T-cell (primary cell): ENCODE measurements at regions not wholly inside any gene's neighbourhood (a gene's known extent, or its start where the extent isn't known, plus 50 kb on each side); places are given as distances from the start of the nearest gene placed in this dataset.

Source experiments
- ATAC-seq, 4 experiments: fragments of 200-7000 bp in 3 of 4; fragments of 150-1000 bp in 1 of 4; cut with Tn5 transposase; replicated peaks in 1 of 4; 1 replicate in 3 of 4; 2 replicates in 1 of 4; pipeline ENCODE4 v1.10.0; 2021; ENCODE audit warnings: moderate library complexity in 3 of 4, mild to moderate bottlenecking in 2 of 4, moderate number of reproducible peaks in 1 of 4
- CTCF ChIA-PET, 2 donors: fragments of 300-600 bp; sonication (Branson Sonifier 250); formaldehyde crosslinking; loops; one replicate each; lab custom pipeline; 2022; ENCODE audit warnings: antibody characterized with exemption in 2 of 2; lab: Charles Lee
- POLR2A ChIA-PET, 2 donors: fragments of 300-600 bp; sonication (Branson Sonifier 250); formaldehyde crosslinking; loops; one replicate each; lab custom pipeline; 2022; ENCODE audit warnings: antibody characterized with exemption in 2 of 2; lab: Charles Lee
- DNase-seq, 35 experiments: peaks; one replicate each; pipeline versions ENCODE4 v3.0.0 to v3.0.0-alpha.2; 2013 to 2023
- H3K27ac ChIP-seq: one replicate; pipeline ENCODE4 v1.5.1; 2013; ENCODE audit warnings: low read length
- H3K27me3 ChIP-seq, 2 experiments: replicated peaks in 1 of 2; 1 replicate in 1 of 2; 2 replicates in 1 of 2; pipeline versions ENCODE4 v1.6.1 to v1.7.0; 2013; ENCODE audit warnings: low read length in 1 of 2, mixed read lengths in 1 of 2; ENCODE audit not compliant: control insufficient read depth in 2 of 2, insufficient read depth in 2 of 2; ENCODE audit errors: extremely low read depth in 1 of 2
- H3K36me3 ChIP-seq, 2 donors: 1 replicate in 1 of 2; 2 replicates in 1 of 2; pipeline versions ENCODE4 v1.6.1 to v1.7.0; 2013; ENCODE audit warnings: low read length in 1 of 2; ENCODE audit not compliant: control insufficient read depth in 2 of 2, insufficient read depth in 1 of 2; ENCODE audit errors: extremely low read depth in 1 of 2
- H3K4me1 ChIP-seq, 2 experiments: 1 replicate in 1 of 2; 2 replicates in 1 of 2; pipeline versions ENCODE4 v1.6.1 to v1.7.0; 2013; ENCODE audit warnings: low read length in 2 of 2, mixed read lengths in 1 of 2; ENCODE audit not compliant: insufficient read depth in 2 of 2, control insufficient read depth in 1 of 2; ENCODE audit errors: extremely low read depth in 1 of 2
- H3K4me3 ChIP-seq, 2 donors: 1 replicate in 1 of 2; 2 replicates in 1 of 2; pipeline versions ENCODE4 v1.5.1 to v1.7.0; 2013; ENCODE audit warnings: mild to moderate bottlenecking in 2 of 2, low read length in 1 of 2, moderate library complexity in 1 of 2; ENCODE audit not compliant: control insufficient read depth in 1 of 2; ENCODE audit errors: extremely low read depth in 1 of 2
- H3K9me3 ChIP-seq: 2 replicates; pipeline ENCODE4 v1.7.0; 2013
- H3K27ac Mint-ChIP-seq, 2 donors: one replicate each; pipeline ENCODE4 v1.8.0; 2020 to 2021; ENCODE audit warnings: mild to moderate bottlenecking in 2 of 2, mixed read lengths in 2 of 2
- H3K27me3 Mint-ChIP-seq, 2 donors: one replicate each; pipeline ENCODE4 v1.8.0; 2021 to 2022; ENCODE audit warnings: mixed read lengths in 2 of 2
- H3K36me3 Mint-ChIP-seq: one replicate; pipeline ENCODE4 v1.8.0; 2021; ENCODE audit warnings: mixed read lengths
- H3K4me1 Mint-ChIP-seq, 3 donors: one replicate each; pipeline ENCODE4 v1.8.0; 2020 to 2022; ENCODE audit warnings: mixed read lengths in 3 of 3, mild to moderate bottlenecking in 1 of 3
- H3K4me3 Mint-ChIP-seq, 3 donors: one replicate each; pipeline ENCODE4 v1.8.0; 2020 to 2022; ENCODE audit warnings: mild to moderate bottlenecking in 3 of 3, mixed read lengths in 3 of 3, moderate library complexity in 3 of 3
- H3K9me3 Mint-ChIP-seq, 3 donors: one replicate each; pipeline ENCODE4 v1.8.0; 2020 to 2022; ENCODE audit warnings: mixed read lengths in 3 of 3
- WGBS: methylation state at CpG from one replicate; pipeline ENCODE4 v1.1.5; 2013; ENCODE audit warnings: missing lambda C conversion rate; ENCODE audit not compliant: insufficient coverage; 5-methylcytosine and 5-hydroxymethylcytosine counted together

DNA sequence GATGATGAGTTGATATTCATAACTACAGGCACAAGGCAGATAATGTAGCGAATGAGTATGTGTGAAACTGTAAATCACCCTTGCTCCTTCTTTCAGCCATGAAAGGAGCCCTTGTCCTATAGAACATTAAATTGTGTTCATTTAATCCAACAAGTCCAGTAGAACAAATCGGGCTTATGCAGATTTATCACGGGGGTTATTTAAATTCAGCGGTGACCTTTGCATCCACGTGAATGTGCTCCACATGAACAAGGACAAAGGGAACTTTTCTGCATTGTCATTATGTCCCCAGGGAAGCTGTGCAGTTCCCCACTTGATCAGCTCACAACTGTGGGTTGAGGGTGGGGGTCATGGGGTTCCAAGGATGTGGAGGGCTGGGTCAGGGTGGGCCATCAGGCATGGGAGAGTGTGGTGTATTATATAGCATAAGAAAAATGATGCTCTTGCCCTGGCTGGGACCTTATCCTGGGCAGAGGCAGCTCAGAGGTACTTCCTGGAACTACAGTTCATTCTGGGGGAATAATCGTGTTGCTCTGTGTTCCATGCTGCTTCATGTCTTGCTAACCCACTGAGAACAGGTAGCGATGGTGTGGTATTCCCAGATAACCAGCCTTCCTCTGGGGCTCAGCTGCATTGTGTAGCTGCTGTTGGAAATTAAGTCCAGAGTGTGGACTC is 306.6 kb downstream of the FAT3 start:
- H3K4me3 Mint-ChIP-seq: no peak overlapping the region
- no peaks in the 10 kb centered on the region for H3K4me1 Mint-ChIP-seq
- Histone ChIP-seq H3K9me3 (no peaks in the 10 kb centered on the region), H3K4me1 (no peaks in the 10 kb centered on the region), H3K27ac (no peak overlapping the region), H3K4me3 (no peak overlapping the region), H3K36me3 (no peaks in the 10 kb centered on the region), H3K27me3 (no peaks in the 10 kb centered on the region)
- no peak for DNase-seq
- ATAC-seq: no peak
- H3K9me3 Mint-ChIP-seq: peaks cover 0 to 4% (median 0%) of the 10 kb centered on the region in 3 donors
- no peak overlapping the region for H3K27ac Mint-ChIP-seq
- CTCF ChIA-PET: no interaction called here
- WGBS: 83% methylated on average over 6 of the region's 7 CpGs
- no peaks in the 10 kb centered on the region for H3K27me3 Mint-ChIP-seq
- POLR2A ChIA-PET: no interaction called here
- H3K36me3 Mint-ChIP-seq: no peaks in the 10 kb centered on the region

DNA sequence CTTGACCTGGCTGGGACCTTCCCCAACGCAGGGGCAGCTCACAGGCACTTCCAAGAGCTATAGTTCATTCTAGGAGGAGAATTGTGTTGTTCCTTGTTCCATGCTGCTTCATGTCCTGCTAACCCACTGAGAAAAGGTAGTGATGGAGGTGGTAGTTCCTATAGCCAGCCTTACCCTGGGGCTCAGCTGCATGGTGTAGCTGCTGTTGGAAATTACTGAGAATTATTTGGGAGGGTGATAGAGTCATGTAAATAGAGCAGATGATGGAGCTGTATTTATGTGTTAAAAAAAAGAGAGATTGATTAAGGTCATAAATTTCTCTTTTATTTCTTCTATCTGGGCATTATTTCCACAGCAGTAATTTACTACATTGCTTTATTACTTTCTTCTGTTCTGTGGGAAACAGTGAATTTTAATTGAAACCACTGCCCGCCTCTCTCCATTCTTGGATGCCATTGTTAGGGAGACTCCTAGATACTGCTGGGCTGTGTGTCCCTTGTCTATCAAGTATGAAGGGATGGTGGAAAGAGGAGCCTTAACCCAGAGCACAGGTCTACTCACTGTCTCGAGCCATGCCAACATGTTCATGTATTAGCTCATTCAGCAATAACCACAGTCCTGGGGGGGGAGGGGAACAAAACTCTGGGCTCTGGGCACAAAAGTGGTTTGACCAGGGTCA is 309.2 kb downstream of the FAT3 start:
- CTCF ChIA-PET: no interaction called here
- no peak overlapping the region for H3K4me3 Mint-ChIP-seq
- peaks cover 0 to 4% (median 0%) of the 10 kb centered on the region in 3 donors for H3K9me3 Mint-ChIP-seq
- H3K27me3 Mint-ChIP-seq: no peaks in the 10 kb centered on the region
- POLR2A ChIA-PET: interaction anchor here in 1 of 2 donors (0.5 kb wide), 1 partner anchor 88 kb away, joined by 4 read pairs; no protein-coding TSS in a partner anchor
- H3K27ac ChIP-seq: no peak overlapping the region
- H3K27me3 ChIP-seq: no peaks in the 10 kb centered on the region
- no peaks in the 10 kb centered on the region for H3K4me1 Mint-ChIP-seq
- no peak for ATAC-seq
- 50% methylated on average over 1 of the region's 3 CpGs for WGBS
- H3K4me1 ChIP-seq: no peaks in the 10 kb centered on the region
- H3K4me3 ChIP-seq: no peak overlapping the region
- no peaks in the 10 kb centered on the region for H3K9me3 ChIP-seq
- no peak overlapping the region for H3K27ac Mint-ChIP-seq
- DNase-seq: no peak
- no peaks in the 10 kb centered on the region for H3K36me3 Mint-ChIP-seq
- no peaks in the 10 kb centered on the region for H3K36me3 ChIP-seq

DNA sequence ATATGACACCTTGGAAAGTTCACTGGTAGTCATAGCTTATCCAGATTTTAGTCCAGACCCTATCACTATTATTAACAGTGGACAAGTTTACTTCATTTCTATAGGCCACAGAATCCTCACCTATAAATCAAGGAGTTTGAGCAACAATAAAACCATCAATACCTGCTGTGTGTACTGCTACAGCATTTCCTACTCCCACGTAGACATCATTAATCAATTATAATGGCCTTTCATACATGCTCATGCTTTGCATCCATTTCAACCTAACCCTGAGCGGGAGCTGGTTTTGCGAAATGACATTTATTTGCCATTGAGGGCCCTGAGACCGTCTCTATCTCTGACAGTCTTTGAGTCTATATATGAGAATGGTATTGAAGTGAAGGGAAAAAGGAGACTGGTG is 312.3 kb downstream of the FAT3 start:
- ATAC-seq (no peak), DNase-seq (no peak)
- H3K36me3 ChIP-seq: no peaks in the 10 kb centered on the region
- POLR2A ChIA-PET: no interaction called here
- CTCF ChIA-PET: interaction anchor here in 1 of 2 donors (0.5 kb wide), 1 partner anchor 34 kb away, joined by 3 read pairs; no protein-coding TSS in a partner anchor
- Mint-ChIP-seq H3K36me3 (no peaks in the 10 kb centered on the region), H3K4me1 (no peaks in the 10 kb centered on the region), H3K4me3 (no peak overlapping the region), H3K27me3 (no peaks in the 10 kb centered on the region), H3K27ac (no peak overlapping the region), H3K9me3 (no peaks in the 10 kb centered on the region)
- H3K4me3 ChIP-seq: no peak overlapping the region
- no peaks in the 10 kb centered on the region for H3K4me1 ChIP-seq
- no peaks in the 10 kb centered on the region for H3K9me3 ChIP-seq
- H3K27me3 ChIP-seq: no peaks in the 10 kb centered on the region
- 70% methylated on average over 4 of the region's 4 CpGs for WGBS
- no peak overlapping the region for H3K27ac ChIP-seq

DNA sequence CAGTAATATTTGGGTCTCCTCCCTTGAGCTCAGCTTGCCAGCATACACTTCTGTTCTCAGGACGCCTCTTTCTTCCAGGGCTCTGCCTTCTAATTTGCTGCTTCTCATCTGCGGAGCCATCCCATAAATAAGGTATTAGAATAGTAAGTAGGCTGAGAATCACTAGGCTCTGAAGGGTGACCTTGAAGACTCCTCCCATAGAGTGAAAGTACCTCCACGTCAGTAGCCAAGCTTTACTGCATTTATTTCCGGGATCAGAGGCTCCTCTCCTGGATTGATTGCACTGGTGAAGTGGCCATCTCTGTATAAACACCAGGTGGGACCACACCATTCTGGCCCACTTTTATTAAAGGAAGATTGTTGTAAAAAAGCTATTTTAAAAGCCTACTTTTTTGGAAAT is 315.5 kb downstream of the FAT3 start:
- Mint-ChIP-seq H3K4me3 (no peak overlapping the region), H3K27ac (no peak overlapping the region), H3K27me3 (no peaks in the 10 kb centered on the region), H3K4me1 (no peaks in the 10 kb centered on the region), H3K9me3 (no peaks in the 10 kb centered on the region), H3K36me3 (no peaks in the 10 kb centered on the region)
- no peaks in the 10 kb centered on the region for H3K9me3 ChIP-seq
- no peaks in the 10 kb centered on the region for H3K4me1 ChIP-seq
- H3K27me3 ChIP-seq: no peaks in the 10 kb centered on the region
- H3K4me3 ChIP-seq: no peak overlapping the region
- H3K36me3 ChIP-seq: no peaks in the 10 kb centered on the region
- ATAC-seq (no peak), DNase-seq (no peak)
- ChIA-PET POLR2A (no interaction called here), CTCF (no interaction called here)
- 60% methylated on average over 2 of the region's 4 CpGs for WGBS
- H3K27ac ChIP-seq: no peak overlapping the region

DNA sequence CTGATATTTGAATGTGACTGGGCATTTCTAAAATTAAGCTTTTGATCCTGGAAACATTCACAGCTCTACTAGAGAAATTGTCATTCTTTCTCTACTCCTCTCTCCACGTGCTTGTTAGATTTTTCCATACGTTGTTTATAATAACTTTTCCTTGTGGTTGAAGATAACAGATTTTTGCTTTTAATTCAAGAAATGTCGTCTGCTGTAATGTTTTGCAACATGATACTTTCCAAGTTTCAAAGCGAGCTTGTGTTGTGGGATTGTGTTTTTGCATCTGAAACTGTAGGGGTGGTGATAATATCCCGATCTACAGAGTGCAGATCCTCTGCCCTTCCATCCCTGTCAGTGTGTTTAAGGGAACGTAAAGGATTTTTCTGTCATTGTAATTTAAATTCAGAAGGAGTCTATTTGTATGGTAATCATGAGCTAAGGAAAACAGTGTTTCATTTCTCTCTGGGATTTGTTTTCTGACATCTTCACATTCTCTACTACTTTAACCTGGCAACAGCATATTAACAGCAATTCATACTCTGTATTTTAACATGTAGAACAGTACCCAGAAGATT is 321.4 kb downstream of the FAT3 start:
- no peaks in the 10 kb centered on the region for H3K4me1 Mint-ChIP-seq
- Histone ChIP-seq H3K27me3 (no peaks in the 10 kb centered on the region), H3K9me3 (no peaks in the 10 kb centered on the region), H3K27ac (no peak overlapping the region), H3K4me3 (no peak overlapping the region), H3K36me3 (no peaks in the 10 kb centered on the region), H3K4me1 (no peaks in the 10 kb centered on the region)
- H3K27me3 Mint-ChIP-seq: no peaks in the 10 kb centered on the region
- DNase-seq (no peak), ATAC-seq (no peak)
- H3K36me3 Mint-ChIP-seq: no peaks in the 10 kb centered on the region
- H3K4me3 Mint-ChIP-seq: no peak overlapping the region
- 62% methylated on average over 3 of the region's 6 CpGs for WGBS
- no peak overlapping the region for H3K27ac Mint-ChIP-seq
- CTCF ChIA-PET: no interaction called here
- no peaks in the 10 kb centered on the region for H3K9me3 Mint-ChIP-seq
- POLR2A ChIA-PET: no interaction called here

DNA sequence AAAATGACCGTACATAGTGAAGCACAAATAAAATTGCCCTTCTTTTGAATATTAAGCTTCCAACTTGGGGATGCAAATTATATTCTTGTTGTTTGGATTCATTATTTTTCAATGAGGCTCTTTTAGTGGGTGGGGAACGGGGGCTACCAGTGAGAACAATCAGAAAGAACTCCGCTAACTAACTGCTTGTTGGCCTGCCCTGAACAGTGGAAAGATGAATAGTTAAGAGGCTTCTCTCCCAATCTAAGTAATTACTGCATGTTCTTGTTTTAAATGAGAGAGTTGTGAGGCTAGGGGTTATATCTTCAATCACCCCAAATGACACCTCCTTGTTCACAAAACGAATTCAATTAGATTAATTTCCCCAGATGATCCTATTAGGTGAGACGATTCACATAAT is 322.0 kb downstream of the FAT3 start:
- no peaks in the 10 kb centered on the region for H3K4me1 ChIP-seq
- no peak overlapping the region for H3K4me3 ChIP-seq
- H3K27me3 ChIP-seq: no peaks in the 10 kb centered on the region
- no peak for DNase-seq
- no peak overlapping the region for H3K27ac Mint-ChIP-seq
- ATAC-seq: no peak
- H3K36me3 ChIP-seq: no peaks in the 10 kb centered on the region
- H3K4me1 Mint-ChIP-seq: no peaks in the 10 kb centered on the region
- CTCF ChIA-PET: no interaction called here
- WGBS: 70% methylated on average over 2 of the region's 5 CpGs
- H3K27ac ChIP-seq: no peak overlapping the region
- no peaks in the 10 kb centered on the region for H3K9me3 Mint-ChIP-seq
- H3K27me3 Mint-ChIP-seq: no peaks in the 10 kb centered on the region
- no peaks in the 10 kb centered on the region for H3K9me3 ChIP-seq
- H3K36me3 Mint-ChIP-seq: no peaks in the 10 kb centered on the region
- POLR2A ChIA-PET: no interaction called here
- H3K4me3 Mint-ChIP-seq: no peak overlapping the region
